ENCODE measurements at regions not wholly inside any gene's neighbourhood (a gene's known extent, or its start where the extent isn't known, plus 50 kb on each side); places are given as distances from the start of the nearest gene placed in this dataset.

DNA sequence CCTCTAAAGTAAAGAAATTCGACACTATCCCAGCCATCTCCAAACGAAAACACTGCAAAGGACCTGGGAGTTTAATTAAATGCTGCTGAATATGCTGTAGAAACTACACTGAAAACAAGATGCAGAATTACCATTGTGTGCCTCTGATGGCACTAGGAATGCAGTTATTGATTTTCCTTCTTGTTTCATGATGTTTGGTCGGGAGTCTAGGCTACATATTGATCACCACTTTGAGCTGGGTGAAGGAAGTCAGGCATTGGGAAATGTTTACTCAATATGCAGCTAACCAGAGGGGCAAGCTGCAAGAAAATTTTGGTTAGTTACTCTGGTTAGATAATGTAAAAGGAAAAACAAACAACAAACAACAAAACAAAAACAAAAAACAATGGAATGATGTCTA is 650.7 kb upstream of the GALNTL6 start (continued):
- TF ChIP-seq, protein P1, sequence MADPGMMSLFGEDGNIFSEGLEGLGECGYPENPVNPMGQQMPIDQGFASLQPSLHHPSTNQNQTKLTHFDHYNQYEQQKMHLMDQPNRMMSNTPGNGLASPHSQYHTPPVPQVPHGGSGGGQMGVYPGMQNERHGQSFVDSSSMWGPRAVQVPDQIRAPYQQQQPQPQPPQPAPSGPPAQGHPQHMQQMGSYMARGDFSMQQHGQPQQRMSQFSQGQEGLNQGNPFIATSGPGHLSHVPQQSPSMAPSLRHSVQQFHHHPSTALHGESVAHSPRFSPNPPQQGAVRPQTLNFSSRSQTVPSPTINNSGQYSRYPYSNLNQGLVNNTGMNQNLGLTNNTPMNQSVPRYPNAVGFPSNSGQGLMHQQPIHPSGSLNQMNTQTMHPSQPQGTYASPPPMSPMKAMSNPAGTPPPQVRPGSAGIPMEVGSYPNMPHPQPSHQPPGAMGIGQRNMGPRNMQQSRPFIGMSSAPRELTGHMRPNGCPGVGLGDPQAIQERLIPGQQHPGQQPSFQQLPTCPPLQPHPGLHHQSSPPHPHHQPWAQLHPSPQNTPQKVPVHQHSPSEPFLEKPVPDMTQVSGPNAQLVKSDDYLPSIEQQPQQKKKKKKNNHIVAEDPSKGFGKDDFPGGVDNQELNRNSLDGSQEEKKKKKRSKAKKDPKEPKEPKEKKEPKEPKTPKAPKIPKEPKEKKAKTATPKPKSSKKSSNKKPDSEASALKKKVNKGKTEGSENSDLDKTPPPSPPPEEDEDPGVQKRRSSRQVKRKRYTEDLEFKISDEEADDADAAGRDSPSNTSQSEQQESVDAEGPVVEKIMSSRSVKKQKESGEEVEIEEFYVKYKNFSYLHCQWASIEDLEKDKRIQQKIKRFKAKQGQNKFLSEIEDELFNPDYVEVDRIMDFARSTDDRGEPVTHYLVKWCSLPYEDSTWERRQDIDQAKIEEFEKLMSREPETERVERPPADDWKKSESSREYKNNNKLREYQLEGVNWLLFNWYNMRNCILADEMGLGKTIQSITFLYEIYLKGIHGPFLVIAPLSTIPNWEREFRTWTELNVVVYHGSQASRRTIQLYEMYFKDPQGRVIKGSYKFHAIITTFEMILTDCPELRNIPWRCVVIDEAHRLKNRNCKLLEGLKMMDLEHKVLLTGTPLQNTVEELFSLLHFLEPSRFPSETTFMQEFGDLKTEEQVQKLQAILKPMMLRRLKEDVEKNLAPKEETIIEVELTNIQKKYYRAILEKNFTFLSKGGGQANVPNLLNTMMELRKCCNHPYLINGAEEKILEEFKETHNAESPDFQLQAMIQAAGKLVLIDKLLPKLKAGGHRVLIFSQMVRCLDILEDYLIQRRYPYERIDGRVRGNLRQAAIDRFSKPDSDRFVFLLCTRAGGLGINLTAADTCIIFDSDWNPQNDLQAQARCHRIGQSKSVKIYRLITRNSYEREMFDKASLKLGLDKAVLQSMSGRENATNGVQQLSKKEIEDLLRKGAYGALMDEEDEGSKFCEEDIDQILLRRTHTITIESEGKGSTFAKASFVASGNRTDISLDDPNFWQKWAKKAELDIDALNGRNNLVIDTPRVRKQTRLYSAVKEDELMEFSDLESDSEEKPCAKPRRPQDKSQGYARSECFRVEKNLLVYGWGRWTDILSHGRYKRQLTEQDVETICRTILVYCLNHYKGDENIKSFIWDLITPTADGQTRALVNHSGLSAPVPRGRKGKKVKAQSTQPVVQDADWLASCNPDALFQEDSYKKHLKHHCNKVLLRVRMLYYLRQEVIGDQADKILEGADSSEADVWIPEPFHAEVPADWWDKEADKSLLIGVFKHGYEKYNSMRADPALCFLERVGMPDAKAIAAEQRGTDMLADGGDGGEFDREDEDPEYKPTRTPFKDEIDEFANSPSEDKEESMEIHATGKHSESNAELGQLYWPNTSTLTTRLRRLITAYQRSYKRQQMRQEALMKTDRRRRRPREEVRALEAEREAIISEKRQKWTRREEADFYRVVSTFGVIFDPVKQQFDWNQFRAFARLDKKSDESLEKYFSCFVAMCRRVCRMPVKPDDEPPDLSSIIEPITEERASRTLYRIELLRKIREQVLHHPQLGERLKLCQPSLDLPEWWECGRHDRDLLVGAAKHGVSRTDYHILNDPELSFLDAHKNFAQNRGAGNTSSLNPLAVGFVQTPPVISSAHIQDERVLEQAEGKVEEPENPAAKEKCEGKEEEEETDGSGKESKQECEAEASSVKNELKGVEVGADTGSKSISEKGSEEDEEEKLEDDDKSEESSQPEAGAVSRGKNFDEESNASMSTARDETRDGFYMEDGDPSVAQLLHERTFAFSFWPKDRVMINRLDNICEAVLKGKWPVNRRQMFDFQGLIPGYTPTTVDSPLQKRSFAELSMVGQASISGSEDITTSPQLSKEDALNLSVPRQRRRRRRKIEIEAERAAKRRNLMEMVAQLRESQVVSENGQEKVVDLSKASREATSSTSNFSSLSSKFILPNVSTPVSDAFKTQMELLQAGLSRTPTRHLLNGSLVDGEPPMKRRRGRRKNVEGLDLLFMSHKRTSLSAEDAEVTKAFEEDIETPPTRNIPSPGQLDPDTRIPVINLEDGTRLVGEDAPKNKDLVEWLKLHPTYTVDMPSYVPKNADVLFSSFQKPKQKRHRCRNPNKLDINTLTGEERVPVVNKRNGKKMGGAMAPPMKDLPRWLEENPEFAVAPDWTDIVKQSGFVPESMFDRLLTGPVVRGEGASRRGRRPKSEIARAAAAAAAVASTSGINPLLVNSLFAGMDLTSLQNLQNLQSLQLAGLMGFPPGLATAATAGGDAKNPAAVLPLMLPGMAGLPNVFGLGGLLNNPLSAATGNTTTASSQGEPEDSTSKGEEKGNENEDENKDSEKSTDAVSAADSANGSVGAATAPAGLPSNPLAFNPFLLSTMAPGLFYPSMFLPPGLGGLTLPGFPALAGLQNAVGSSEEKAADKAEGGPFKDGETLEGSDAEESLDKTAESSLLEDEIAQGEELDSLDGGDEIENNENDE (IDR thresholded peaks at IDR 0.05; ENCODE audit: insufficient replicate concordance, low read length) = no peak
- TF ChIP-seq KDM1A (IDR thresholded peaks at IDR 0.05; ENCODE audit: borderline replicate concordance, low read length) (no peak), POLR2A (IDR thresholded peaks at IDR 0.05; ENCODE audit: control extremely low read depth in 1 of 2, low read depth in 2 of 2, low read length in 2 of 2) (no peak), CBX5 (IDR thresholded peaks at IDR 0.05; ENCODE audit: low read depth, low read length) (no peak), POU5F1 (IDR thresholded peaks at IDR 0.05; ENCODE audit: low read depth, low read length) (no peak), BCL11A (IDR thresholded peaks at IDR 0.05; ENCODE audit: low read depth in 2 of 2, low read length in 2 of 2) (no peak), SIX5 (IDR thresholded peaks at IDR 0.05; ENCODE audit: low read depth, low read length) (no peak), TCF12 (IDR thresholded peaks at IDR 0.05; ENCODE audit: low read depth, low read length) (no peak), EP300 (IDR thresholded peaks at IDR 0.05; ENCODE audit: borderline replicate concordance in 1 of 2, low read depth in 2 of 2, low read length in 2 of 2) (no peak)
- TF ChIP-seq, protein P2, sequence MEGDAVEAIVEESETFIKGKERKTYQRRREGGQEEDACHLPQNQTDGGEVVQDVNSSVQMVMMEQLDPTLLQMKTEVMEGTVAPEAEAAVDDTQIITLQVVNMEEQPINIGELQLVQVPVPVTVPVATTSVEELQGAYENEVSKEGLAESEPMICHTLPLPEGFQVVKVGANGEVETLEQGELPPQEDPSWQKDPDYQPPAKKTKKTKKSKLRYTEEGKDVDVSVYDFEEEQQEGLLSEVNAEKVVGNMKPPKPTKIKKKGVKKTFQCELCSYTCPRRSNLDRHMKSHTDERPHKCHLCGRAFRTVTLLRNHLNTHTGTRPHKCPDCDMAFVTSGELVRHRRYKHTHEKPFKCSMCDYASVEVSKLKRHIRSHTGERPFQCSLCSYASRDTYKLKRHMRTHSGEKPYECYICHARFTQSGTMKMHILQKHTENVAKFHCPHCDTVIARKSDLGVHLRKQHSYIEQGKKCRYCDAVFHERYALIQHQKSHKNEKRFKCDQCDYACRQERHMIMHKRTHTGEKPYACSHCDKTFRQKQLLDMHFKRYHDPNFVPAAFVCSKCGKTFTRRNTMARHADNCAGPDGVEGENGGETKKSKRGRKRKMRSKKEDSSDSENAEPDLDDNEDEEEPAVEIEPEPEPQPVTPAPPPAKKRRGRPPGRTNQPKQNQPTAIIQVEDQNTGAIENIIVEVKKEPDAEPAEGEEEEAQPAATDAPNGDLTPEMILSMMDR (IDR thresholded peaks at IDR 0.05; ENCODE audit: control extremely low read depth in 1 of 3, insufficient read depth in 1 of 3, low read depth in 1 of 3, low read length in 3 of 3) = no peak
